DMS114 treated with DMSO at 0.1 percent for 48 hours (cell line): ENCODE measurements at regions not wholly inside any gene's neighbourhood (a gene's known extent, or its start where the extent isn't known, plus 50 kb on each side); places are given as distances from the start of the nearest gene placed in this dataset.
"Not testable (repeated sequence)": the region's sequence is repeated elsewhere in the genome, so short reads cannot be mapped to it uniquely, and the experiment has no call there.

Experiments used
- DNase-seq: peaks from one replicate; lab custom pipeline; 2025; ENCODE audit not compliant: unreplicated experiment; lab: John Stamatoyannopoulos, UW

DNA sequence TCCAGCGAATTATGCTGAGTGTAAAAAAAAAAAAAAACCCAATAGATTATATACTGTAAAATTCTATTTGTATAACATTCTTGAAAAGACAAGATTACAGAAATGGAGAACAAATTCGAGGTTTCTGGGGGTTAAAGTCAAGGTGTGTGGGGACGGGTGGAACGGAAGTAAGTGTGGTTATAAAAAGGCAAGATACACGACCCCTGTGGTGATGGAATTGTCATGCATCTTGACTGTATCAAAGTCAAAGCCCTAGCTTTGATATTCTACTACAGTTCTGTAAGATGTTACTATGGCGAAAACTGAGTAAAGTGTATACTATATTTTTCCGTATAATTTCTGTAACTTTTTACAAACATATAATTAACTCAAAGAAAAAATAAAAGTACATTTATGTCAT is 718.2 kb upstream of the PCDH15 start:
- no peak for DNase-seq

DNA sequence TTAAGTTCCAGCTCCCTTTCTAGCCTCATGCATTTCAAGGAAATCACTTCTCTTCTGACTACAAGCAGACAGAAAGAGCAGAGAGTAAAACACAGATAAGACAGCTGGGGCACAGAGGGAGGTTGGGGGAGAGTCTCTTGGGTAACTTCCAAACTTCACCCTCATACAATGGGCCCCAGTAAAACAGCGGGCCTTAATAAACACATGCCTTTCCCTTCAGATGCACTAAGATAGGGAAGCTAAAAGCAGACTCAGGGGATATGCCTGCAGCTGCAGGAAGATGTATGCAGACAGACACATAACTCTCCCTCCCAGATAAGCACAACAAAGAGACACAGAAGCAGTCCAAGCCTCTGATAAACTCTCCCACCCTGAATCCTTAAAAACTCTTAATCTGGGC is 717.4 kb upstream of the PCDH15 start:
- DNase-seq: not testable (repeated sequence)

DNA sequence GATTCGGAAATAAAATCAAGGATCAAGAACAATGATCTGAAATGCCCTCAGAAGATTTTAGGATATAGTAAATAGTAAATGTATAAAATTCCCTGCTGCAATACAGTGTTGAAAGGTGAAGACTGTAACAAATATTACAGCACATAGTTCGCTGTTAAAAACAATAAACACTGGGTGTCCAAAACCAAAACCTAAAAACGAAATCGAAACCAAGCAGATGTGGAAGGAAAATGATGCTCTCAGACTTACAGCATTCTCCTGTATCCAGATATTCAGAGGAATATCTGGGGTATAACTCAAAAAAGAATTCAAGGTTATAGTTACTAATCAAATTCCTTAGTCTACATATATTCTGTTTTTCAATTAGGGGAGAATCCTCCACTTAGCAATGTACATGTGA is 708.1 kb upstream of the PCDH15 start:
- DNase-seq: no peak

DNA sequence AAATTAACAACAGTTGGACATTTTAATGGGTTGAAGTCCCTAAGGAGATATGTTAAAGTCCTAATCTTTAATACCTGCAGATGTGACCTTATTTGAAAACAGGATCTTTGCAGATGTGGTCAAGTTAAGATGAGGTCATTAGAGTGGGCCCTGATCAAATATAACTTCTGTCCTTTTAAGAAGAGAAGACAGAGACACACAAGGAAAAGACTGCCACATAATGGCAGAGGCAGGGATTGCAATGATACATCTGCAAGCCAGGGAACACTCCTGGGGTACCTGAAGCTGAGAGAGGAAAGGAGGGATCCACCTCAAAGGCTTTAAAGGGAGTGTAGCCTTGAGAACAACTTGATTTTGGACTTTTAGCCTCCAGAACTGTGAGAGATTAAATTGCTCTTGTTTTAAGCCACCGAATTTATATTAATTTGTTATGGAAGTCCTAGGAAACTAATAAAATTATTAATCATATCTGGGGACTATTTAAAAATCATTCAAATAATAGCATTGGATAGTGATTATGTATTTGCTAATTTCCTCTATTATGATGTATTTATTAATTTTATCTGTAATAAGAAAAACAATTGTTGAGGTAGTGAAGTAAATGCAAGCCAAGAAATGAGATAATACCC is 700.0 kb upstream of the PCDH15 start:
- no peak for DNase-seq

DNA sequence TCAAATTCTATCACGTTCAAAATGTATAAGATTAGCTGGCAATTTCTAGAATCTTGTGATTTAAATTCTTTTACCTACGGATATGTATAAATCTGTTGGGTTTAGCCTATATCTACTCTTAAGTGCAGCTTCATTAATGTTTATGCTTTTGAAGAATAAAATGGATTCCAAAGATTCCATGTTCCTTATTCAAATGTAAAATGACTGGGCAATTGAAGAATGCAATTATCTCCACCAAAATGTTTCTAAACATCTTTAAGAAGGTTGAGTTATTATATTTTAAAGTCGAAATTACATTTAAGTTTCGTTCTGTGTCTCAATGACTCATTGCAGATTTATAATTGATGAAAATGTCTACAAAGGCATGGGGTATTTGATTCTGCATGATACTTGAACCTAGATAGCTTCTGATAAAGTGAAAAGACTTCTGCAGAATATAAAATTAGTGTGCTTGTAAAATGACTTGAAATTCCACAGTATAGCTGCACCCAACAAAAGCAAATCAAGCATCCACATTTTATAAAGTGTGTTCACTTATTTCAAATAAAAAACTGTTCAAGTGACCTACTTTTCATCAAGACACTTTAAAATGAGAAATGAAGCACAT is 697.0 kb upstream of the PCDH15 start:
- DNase-seq: no peak

DNA sequence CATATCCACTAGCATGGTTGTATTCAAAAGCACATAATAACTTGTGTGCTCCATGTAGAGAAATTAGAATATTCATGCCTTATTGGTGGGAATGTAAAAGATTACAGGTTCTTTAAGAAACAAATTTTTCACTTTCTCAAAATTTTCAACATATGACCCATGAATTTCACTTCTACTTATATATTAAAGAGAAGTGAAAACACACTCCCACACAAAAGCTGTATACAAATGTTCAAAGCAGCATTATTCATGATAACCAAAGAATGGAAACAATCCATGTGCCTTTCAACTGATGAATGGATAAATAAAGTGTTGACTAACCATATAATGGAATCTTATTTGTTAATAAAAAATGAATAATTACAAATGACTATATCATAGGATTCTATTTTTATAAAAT is 694.5 kb upstream of the PCDH15 start:
- no peak for DNase-seq

DNA sequence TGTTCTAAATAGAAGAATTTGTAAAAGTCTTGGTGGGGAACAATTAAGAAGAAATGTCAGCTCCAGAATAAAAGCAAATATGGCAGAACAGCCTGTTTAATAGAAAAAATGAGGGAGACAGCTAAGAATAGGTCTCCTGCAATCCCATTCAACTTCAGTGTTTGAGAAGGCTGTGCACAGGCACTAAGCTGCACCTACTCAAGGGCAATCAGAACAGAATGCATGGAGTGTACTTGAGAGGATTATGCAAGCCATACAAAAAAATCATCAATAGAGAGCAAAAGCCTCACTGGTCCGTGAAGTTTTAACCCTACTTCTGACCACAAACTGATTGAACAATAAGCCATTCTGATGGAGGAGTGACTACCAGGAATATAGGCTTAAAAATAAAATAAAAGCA is 690.7 kb upstream of the PCDH15 start:
- DNase-seq: no peak

DNA sequence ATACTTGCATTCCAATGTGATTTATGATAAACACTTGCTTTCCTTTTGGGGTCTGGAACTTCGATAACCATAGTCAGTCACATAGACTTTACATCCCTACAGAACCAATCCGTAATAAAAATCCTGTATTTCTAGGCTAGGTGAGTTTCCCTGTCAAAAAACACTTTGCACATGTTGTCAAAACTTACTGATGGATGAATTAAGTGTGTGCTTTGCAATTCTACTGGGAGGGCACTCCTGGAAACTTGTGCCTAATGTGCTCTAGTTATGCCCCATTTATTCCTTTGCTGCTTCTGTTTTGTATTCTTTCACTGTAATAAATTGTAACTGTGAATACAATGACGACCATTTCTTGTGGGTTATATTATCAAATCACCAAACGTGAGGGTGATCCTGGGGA is 684.8 kb upstream of the PCDH15 start:
- no peak for DNase-seq

DNA sequence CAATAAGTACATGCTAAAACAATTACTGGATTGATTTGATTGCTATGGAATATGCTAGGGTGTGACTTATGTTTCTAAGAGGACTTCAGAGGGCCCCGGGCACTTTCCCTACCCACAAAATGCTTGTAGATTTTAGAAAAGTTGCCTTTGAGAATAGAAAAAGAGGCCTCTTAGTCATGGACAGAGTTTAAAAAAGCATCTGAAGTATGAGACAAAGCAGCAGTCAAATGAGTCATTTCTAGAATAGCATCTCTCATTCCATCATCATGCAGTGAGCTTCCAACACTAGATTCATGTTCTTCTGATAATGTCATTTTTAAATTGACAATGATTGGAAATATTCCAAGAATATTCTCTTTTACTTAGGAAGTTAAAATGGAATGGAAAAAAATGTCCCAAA is 675.1 kb upstream of the PCDH15 start:
- no peak for DNase-seq

DNA sequence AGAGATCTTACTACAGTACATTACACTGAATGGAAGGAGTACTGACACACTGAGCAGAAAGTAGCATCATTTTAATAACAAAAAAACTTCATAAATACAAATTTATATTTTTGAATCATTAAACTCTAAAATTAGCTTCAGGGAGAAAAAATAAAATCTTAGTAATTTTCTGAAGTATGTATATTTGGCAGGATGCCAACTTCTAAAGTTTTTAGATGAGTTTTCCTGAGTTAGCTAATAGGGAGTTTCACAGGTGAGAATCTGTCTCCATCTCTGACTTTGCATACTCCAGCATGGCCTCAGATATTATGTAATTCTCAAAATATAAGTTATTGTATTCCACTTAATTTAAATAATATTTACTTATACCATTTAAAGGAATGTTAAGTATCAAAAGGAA is 673.2 kb upstream of the PCDH15 start:
- no peak for DNase-seq

DNA sequence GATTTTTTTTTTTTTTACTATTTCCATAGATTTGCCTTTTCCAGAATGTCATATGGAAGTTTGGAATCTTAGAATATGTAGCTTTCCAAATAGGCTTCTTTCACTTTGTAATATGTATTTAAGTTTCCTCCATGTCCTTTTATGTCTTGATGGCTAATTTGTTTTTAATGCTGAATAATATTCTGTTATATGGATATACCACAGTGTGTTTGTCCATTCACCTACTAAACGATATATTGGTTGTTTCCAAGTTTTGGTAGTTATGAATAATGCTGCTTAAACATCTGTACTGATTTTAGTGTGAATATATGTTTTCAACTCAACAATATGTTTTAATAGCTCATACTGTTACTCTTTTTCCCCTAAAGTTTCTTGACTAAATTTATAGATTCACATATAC is 669.8 kb upstream of the PCDH15 start:
- DNase-seq: no peak

DNA sequence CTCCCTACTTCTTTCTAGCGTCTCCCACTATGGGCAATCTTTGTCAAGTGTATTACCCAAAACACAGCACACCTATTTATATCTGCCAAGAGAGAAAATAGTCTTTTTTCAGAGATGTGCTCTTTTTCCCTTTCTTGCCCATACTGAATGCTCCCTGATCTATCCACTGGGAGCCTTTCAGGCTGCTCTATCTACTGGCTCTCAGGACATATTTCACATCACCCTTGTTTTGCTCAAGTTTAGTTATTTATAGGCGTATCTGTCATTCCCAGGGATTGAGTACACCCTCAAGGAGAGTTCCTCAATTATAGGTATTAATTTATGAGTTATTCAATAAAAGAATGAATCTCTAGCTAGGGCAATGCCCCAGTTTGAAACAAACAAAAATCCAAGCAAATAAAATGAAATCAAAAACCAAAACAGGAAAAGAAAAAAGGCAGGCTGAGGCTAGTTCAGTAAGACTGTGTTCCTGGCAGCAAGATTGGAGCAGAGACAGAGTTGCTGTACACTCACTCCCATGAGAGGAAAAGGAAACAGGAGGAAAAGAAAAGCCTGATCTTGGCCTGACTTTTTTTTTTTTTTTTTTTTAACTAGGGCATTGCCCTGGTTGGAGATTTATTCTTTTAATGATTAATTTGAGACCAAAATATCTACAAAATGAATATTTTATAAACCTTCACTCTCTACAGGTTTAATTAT is 665.9 kb upstream of the PCDH15 start:
- DNase-seq: no peak

DNA sequence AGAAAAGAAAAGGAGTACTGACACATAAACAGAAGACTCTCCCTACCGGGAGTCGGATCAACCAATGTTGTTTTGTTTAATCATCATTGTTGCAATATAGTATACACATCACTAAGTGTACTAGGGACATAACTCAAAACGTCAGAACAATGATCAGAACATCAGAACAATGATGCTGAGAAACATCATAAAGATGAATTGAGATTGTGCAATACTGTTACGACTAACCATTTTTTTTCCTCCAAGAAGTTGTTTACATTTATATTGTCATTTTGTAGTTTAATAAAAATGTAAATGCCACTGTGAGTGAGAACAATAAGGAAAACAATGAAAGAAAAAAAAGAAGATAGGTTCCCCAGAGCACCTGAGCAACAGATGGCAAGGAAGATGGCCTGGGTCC is 663.1 kb upstream of the PCDH15 start:
- no peak for DNase-seq

DNA sequence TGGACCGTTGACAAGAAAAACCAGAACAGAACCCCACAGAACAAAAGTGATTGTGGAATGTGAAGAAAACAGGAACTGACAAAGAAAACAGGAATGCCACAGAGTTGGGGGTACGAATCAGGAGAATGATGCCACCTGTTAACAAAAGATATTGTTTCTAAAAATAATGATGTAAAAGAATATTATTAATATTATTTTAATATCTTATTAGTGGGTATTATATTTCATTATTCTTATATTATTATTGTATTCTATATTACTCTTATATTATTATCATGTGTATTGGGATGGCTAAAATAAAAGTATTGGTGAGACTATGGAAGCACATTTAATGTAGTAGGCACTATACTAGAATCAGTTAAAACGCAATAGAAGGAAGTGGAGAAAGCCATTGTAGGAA is 659.0 kb upstream of the PCDH15 start:
- DNase-seq: no peak

DNA sequence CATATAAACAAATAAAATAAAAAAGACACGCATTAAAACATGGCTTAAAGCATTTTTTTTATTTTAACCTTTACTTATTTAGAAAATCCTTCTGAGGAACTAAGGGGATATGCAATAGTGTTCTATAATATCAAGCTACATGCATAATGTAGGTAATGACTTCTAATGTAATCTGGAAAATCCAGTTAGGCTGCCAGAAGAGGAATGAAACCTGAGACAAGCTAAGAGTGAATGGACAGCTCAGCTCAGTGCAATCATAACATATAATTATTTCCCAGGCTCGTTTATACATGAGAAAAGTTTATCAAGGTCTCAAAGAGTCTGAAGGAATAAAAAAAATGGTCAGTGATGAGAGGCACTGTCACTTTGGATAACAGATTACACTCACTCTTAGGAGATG is 649.0 kb upstream of the PCDH15 start:
- no peak for DNase-seq

DNA sequence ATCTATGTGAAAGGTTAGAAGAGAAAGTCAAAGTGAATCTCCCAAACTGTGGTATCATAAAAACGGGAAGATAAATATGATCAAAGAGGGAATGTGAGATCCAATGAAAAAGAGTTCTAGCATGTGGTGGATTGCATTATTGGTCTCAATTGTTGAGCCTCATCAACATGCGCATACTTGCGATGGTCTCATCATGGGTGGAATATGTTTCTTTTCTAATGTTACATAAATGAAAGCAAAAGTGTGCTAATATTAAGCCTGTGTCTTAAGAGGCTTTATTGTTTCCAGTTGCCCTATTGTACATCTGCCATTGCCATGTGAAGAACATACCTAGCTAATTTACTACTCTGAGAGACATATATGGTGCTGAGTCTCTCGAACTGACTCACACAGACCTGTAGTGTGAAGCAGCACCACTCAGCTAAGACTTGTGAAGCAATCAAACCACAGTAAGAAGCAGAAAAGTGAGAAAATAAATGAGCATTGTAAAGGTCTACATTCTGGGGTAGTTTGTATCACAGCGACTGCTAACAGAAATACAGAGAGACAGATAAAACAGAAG is 645.5 kb upstream of the PCDH15 start:
- DNase-seq: no peak

DNA sequence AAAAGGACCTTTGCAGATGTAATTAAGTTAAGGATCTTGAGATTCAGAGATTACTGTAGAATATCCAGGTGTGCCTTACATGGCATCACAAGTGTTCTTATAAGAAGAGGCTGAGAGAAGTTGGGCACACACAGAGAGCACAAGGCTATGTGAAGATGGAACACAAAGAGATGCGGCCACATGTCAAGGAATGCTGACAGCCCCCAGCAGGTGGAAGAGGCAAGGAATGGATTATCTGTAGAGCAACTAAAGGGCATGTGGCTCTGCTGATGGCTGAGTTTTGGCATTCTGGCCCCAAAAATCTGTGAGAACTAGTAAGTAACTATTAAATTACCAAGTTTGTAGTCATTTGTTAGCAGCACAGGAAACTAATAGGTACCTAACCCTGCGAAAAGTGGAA is 640.7 kb upstream of the PCDH15 start:
- no peak for DNase-seq

DNA sequence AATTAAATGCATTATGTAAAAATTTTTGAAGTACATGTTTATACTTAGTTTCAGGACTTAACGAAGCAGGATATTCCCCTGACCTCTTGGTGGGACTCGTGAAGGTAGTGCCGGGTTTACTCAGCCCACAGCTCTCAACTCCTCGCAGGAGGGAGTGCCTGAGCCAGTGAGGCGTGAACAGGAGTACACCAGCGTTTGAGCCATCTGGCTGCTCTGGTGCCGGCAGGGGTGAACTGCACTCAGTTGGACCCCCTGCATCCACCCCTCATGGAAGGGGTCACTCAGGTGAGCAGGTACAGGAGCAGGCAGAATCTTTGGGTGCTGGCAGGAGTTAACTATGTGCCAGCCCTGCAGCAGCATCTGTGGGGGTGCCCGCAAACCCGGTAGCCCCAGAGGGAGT is 625.1 kb upstream of the PCDH15 start:
- no peak for DNase-seq

DNA sequence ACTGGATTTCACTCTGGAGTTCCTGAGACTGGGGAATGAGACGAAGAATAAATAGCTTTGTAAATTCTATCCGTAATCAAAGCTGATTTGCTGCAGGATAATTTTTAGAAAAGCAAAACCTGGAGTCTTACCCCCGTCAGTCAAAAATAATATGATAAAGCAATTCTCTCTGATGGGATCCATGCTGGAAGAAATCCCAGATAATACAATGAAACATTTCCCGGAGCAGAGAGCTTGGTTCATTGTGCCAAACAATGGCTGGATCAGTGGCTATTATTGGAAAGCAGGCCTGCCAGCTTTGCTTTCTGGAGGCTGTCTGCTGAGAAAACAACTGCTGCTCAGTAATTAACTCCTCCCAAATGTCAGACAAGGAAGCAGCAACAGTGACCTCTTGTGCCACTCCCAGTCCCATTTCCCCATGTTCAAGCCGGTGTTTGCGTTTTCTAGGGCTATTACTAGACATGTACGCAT is 609.4 kb upstream of the PCDH15 start:
- no peak for DNase-seq

DNA sequence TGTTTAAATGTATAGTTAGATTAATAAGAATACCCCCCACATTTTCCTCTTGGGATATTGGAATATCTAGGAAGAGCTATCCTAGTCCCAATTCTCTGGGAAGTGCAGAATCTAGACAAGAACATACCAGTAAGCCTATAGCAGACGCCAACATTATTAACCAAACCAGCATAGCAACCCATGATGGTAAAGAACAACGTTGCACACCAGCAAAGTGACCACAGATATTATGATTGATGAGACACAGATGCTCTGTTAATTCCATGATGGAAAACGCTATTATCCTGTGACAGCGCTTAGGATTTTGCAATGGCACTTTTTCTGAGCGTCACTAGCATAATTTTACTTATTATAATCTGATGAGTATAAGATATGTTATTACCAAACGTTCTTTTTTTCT is 603.1 kb upstream of the PCDH15 start:
- DNase-seq: no peak

DNA sequence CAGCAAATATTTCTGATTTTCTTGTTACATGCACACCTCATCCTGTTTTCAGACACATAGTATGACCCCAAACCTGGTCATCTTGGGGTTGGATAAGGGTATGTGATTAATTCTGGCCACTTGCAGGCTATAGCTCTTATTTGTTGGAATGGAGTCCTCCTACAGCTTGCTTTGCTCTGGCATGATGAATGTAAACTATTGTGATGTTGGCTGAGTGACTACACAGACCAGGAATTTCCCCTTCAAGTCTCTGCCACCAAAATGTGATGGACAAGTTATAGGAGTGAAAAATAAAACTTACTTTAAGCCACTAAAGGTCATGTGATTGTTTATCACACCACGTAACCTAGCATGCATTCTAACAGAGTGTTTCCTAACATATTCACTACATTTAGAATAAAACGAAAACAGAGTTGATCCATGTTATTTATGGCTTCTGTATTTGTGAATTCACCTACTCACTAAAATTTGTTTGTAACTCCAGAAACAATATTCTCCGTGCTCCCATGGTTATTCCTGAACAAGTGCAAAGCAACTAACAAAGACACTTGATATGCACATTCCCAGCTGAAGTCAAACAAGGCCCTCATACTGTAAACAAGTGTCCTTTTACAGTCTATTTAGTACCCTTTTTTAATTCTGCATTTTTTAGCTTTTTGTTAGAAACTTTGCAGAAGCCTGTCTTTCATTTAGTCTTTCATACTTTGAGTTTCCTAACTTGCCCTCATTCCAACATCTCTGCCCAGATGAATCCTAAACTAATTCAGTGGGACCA is 599.2 kb upstream of the PCDH15 start:
- DNase-seq: no peak

DNA sequence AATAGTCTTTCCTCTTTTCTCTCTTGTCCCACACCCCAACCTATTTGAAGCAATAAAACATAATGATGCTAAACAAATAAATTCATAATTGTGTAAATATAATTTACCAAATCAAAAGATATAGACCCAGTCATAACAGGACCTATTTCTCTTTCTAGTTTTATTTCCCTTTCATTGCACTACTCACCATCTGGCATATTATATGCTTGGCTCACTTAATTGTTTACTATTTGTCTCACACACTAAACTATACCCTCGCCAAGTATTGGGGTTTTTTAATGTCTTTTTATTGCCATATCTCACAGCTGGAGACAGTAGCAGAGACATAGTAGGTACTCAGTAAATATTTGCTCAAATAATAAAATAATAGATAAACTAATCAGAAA is 597.5 kb upstream of the PCDH15 start:
- DNase-seq: no peak
